Type B pancreatic cell (in vitro differentiated cells): ENCODE measurements at regions not wholly inside any gene's neighbourhood (a gene's known extent, or its start where the extent isn't known, plus 50 kb on each side); places are given as distances from the start of the nearest gene placed in this dataset.

Experiments
- DNase-seq: peaks from one replicate; pipeline ENCODE4 v3.0.0; 2021; ENCODE audit warnings: mixed read lengths; ENCODE audit not compliant: unreplicated experiment; ENCODE audit errors: extremely low spot score
- H3K27ac Mint-ChIP-seq: 2 replicates; pipeline ENCODE4 v1.8.0; 2021; ENCODE audit warnings: mild to moderate bottlenecking, mixed read lengths
- H3K27me3 Mint-ChIP-seq: 2 replicates; pipeline ENCODE4 v1.8.0; 2021; ENCODE audit warnings: mixed read lengths
- H3K36me3 Mint-ChIP-seq: 2 replicates; pipeline ENCODE4 v1.8.0; 2021; ENCODE audit warnings: mixed read lengths
- H3K4me1 Mint-ChIP-seq: one replicate; pipeline ENCODE4 v1.8.0; 2021; ENCODE audit warnings: mixed read lengths; ENCODE audit not compliant: unreplicated experiment
- H3K4me3 Mint-ChIP-seq: 2 replicates; pipeline ENCODE4 v1.8.0; 2021; ENCODE audit warnings: mild to moderate bottlenecking, mixed read lengths
- H3K9me3 Mint-ChIP-seq: 2 replicates; pipeline ENCODE4 v1.8.0; 2021; ENCODE audit warnings: mixed read lengths
- TF ChIP-seq, protein P1 (sequence below): fragments of 200-600 bp; sonication (generic); conservative IDR thresholded peaks from 2 replicates; pipeline ENCODE4 v1.5.0; 2021; ENCODE audit warnings: antibody characterized with exemption, mild to moderate bottlenecking

DNA sequence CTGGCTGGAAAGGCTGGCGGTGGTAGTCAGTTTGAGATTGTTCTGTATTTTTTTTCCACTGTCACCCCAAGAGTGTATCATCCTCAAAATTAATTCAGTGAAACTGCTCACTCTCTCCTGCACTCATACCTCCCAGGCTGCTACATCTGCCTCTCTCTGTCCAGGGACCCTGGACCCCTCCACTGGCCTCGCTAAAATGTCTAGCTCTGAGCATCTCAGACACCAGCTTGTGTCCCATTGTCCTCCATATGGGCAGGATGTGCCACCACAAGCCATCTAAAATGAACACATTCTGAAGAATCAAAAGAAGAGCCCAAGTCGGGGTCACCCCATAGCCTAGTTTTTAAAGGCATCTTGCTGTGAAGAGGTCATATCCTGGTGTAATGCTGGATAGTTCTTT lies 345.5 kb upstream of the TSHZ3 start:
- DNase-seq = no peak
- H3K9me3 Mint-ChIP-seq = no peaks in the 10 kb centered on the region
- no peak overlapping the region for H3K4me3 Mint-ChIP-seq
- TF ChIP-seq, protein P1, sequence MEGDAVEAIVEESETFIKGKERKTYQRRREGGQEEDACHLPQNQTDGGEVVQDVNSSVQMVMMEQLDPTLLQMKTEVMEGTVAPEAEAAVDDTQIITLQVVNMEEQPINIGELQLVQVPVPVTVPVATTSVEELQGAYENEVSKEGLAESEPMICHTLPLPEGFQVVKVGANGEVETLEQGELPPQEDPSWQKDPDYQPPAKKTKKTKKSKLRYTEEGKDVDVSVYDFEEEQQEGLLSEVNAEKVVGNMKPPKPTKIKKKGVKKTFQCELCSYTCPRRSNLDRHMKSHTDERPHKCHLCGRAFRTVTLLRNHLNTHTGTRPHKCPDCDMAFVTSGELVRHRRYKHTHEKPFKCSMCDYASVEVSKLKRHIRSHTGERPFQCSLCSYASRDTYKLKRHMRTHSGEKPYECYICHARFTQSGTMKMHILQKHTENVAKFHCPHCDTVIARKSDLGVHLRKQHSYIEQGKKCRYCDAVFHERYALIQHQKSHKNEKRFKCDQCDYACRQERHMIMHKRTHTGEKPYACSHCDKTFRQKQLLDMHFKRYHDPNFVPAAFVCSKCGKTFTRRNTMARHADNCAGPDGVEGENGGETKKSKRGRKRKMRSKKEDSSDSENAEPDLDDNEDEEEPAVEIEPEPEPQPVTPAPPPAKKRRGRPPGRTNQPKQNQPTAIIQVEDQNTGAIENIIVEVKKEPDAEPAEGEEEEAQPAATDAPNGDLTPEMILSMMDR = no peak
- peaks cover 45% of the 10 kb centered on the region for H3K27me3 Mint-ChIP-seq
- H3K27ac Mint-ChIP-seq = peak overlapping the region; percentile 22
- H3K4me1 Mint-ChIP-seq = peaks cover 9% of the 10 kb centered on the region
- H3K36me3 Mint-ChIP-seq = no peaks in the 10 kb centered on the region

DNA sequence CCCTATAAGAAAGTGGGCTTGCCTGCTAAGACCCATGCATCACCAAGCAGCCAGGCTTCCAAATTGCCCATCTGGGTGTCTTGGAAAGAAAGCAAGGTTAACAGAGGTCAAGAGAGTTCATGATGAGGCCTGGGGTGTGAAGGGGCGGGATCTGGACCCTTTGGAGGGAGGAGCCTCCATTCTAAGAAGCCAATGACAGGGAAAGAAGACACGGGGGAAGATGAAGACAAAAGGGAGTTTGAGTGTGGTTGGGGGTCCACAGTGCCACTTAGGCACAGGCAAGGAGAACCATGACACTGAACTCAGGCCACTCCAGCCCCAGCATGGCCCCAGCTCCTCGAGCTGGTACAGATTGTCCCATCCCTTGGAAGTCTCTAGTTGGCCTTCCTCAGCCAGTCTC lies 350.2 kb upstream of the TSHZ3 start:
- TF ChIP-seq, protein P1 = no peak
- peaks cover 42% of the 10 kb centered on the region for H3K27me3 Mint-ChIP-seq
- no peak overlapping the region for H3K4me3 Mint-ChIP-seq
- H3K4me1 Mint-ChIP-seq = peaks cover 6% of the 10 kb centered on the region
- DNase-seq = no peak
- H3K36me3 Mint-ChIP-seq = no peaks in the 10 kb centered on the region
- peaks cover 12% of the 10 kb centered on the region for H3K9me3 Mint-ChIP-seq
- no peak overlapping the region for H3K27ac Mint-ChIP-seq

DNA sequence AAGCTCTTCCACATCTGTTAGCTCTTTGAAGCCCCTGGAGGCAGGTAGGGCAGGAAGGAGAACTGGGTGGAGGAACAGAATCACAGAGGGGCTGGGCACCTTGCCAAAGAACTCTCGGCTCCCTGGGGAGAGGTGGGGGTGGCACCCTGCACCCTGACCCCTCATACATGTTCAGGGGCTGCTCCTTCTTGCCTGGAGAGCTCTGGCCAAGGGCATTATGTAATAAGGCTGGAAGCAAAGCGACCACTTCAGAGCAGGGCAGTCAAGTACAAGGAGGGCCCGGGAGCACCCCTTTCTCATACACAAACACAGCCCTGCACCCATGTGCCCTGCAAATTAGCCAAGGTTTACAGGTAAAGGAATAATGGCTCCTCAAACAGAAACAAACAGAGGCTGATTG lies 351.9 kb upstream of the TSHZ3 start:
- H3K27me3 Mint-ChIP-seq = peaks cover 34% of the 10 kb centered on the region
- H3K9me3 Mint-ChIP-seq = peaks cover 12% of the 10 kb centered on the region
- no peak overlapping the region for H3K4me3 Mint-ChIP-seq
- H3K27ac Mint-ChIP-seq = no peak overlapping the region
- no peak for DNase-seq
- no peaks in the 10 kb centered on the region for H3K4me1 Mint-ChIP-seq
- TF ChIP-seq, protein P1 = no peak
- no peaks in the 10 kb centered on the region for H3K36me3 Mint-ChIP-seq

DNA sequence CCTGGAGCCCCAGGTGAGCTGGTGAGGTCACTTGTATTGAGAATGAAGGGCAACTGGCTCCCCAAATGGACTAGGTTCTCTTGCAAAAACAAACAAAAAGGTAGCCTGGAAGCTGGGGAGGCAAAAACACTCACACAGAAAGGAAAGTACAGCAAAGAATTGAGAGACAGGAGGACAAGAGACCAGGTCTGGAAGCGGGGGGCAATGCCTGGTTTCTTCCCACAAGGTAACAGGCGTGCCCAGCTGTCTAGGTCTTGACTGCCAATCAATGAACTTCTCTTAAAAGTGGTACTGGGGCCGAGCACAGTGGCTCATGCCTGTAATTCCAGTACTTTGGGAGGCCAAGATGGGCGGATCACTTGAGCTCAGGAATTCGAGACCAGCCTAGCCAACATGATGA lies 356.4 kb upstream of the TSHZ3 start:
- no peaks in the 10 kb centered on the region for H3K4me1 Mint-ChIP-seq
- H3K4me3 Mint-ChIP-seq = no peak overlapping the region
- H3K9me3 Mint-ChIP-seq = peaks cover 12% of the 10 kb centered on the region
- no peak for DNase-seq
- peaks cover 50% of the 10 kb centered on the region for H3K27me3 Mint-ChIP-seq
- H3K27ac Mint-ChIP-seq = no peak overlapping the region
- TF ChIP-seq, protein P1 = no peak
- H3K36me3 Mint-ChIP-seq = no peaks in the 10 kb centered on the region

DNA sequence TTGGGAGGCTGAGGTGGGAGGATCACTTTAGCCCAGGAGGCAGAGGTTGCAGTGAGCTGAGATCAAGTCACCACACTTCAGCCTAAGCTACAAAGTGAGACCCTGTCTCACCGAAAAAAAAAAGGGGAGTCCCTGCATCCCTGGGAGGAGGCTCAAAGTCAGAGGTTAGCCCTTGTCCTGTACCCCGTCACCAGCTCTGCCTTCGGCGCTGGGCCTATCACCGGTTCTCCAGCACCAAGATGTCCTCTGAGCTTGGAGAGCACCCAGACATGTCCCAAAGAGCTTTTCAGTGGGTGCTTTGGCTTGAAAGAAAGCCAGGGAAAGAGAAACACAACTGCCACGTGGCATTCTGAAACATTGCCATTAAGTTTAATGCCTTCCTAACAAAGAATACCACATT lies 356.9 kb upstream of the TSHZ3 start:
- TF ChIP-seq, protein P1 = no peak
- H3K4me3 Mint-ChIP-seq = no peak overlapping the region
- H3K36me3 Mint-ChIP-seq = no peaks in the 10 kb centered on the region
- H3K9me3 Mint-ChIP-seq = peaks cover 12% of the 10 kb centered on the region
- H3K27me3 Mint-ChIP-seq = peaks cover 51% of the 10 kb centered on the region
- no peak for DNase-seq
- H3K27ac Mint-ChIP-seq = no peak overlapping the region
- no peaks in the 10 kb centered on the region for H3K4me1 Mint-ChIP-seq
